ENCODE measurements at regions not wholly inside any gene's neighbourhood (a gene's known extent, or its start where the extent isn't known, plus 50 kb on each side); places are given as distances from the start of the nearest gene placed in this dataset.

DNA sequence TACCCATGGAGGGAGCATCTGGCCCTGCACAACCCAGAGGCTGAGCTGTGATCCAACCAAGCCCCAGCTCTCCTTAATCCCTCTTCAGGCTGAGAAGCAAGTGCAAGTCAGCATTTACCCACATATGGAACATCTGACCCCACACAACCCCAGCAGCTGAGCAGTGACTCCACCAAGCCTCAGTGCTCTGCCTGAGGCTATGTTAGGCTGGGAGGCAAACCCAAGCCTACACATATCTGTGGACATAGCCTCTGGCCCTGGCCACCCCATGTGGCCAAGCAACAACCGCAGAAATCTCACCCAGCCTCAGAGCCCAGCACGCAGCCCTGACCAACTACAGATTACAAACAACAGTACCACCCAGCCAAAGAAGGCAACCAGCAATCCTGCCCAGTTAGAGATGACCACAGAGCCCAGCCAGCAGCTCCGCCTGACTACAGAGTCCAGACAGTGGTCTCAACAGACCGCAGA lies 142.8 kb downstream of the NUAK1 start:
- TF ChIP-seq, protein P1, sequence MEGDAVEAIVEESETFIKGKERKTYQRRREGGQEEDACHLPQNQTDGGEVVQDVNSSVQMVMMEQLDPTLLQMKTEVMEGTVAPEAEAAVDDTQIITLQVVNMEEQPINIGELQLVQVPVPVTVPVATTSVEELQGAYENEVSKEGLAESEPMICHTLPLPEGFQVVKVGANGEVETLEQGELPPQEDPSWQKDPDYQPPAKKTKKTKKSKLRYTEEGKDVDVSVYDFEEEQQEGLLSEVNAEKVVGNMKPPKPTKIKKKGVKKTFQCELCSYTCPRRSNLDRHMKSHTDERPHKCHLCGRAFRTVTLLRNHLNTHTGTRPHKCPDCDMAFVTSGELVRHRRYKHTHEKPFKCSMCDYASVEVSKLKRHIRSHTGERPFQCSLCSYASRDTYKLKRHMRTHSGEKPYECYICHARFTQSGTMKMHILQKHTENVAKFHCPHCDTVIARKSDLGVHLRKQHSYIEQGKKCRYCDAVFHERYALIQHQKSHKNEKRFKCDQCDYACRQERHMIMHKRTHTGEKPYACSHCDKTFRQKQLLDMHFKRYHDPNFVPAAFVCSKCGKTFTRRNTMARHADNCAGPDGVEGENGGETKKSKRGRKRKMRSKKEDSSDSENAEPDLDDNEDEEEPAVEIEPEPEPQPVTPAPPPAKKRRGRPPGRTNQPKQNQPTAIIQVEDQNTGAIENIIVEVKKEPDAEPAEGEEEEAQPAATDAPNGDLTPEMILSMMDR (IDR thresholded peaks at IDR 0.05): no peak
- Histone ChIP-seq H3K9me3 (no peaks in the 10 kb centered on the region), H3K4me3 (no peak overlapping the region), H3K36me3 (ENCODE audit: low read depth) (no peaks in the 10 kb centered on the region), H3K4me1 (ENCODE audit: low read depth) (no peaks in the 10 kb centered on the region)
- intact Hi-C loops (cut with DNase I, micrococcal nuclease): no loop called here
- no peak for ATAC-seq
- DNase-seq: no peak

DNA sequence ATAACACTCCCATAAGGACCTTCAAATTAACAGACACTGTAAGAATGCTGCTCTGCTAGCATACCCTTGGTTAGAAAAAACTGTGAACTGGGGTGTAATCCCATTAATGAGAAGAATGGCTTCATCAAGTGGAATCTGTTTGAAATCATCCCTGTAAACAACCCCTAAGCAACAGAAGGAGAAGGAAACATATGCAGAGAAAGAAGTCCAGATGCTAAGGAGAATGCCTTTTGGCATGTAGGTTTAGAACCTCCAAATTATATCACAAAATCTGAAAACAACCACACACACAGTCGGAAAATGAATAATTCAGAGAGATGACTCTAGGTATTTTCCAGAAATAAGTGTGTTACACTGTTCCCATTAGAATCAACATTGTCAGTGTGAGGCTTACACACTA lies 140.2 kb downstream of the NUAK1 start:
- Histone ChIP-seq H3K36me3 (ENCODE audit: low read depth) (no peaks in the 10 kb centered on the region), H3K4me1 (ENCODE audit: low read depth) (no peaks in the 10 kb centered on the region), H3K4me3 (no peak overlapping the region), H3K9me3 (no peaks in the 10 kb centered on the region)
- no peak for DNase-seq
- ATAC-seq: no peak
- intact Hi-C loops (cut with DNase I, micrococcal nuclease): no loop called here
- TF ChIP-seq, protein P1 (IDR thresholded peaks at IDR 0.05): no peak

DNA sequence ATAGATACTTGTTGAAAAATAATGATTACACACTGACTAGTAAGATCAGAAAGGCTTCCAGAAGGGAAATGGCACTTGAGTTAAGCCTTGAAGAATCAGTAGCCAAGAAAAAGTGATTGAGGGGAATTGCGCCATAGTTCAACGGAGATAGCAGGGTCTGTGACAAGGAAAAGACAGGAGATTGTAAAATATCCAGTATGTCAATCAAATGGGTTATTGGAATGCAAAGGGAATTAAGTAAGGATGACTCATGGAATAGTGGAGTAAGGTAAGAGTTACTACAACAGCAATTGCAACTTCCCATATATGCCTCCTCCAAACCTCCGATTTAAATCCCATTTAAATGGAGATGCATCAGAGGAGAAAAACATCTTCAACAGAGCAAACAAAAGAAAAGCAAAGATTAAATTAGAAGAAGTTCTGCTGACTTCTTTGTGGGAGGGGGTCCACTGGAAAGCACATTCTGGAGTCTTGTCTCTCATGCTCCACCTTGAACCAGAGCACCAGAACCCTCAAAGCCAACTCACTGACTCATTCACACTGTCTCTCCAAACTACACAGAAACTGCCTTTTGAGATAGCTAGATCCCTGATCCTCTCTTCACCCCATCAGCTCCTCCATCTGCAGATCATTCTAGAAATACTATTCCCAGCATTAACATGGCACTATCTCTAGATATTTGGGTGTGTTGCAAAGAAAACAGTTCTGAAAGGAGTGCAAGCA lies 138.2 kb downstream of the NUAK1 start:
- H3K4me1 ChIP-seq (ENCODE audit: low read depth): no peaks in the 10 kb centered on the region
- intact Hi-C loops (cut with DNase I, micrococcal nuclease): no loop called here
- no peak for ATAC-seq
- DNase-seq: no peak
- H3K36me3 ChIP-seq (ENCODE audit: low read depth): no peaks in the 10 kb centered on the region
- H3K4me3 ChIP-seq: no peak overlapping the region
- TF ChIP-seq, protein P1 (IDR thresholded peaks at IDR 0.05): no peak
- H3K9me3 ChIP-seq: no peaks in the 10 kb centered on the region

DNA sequence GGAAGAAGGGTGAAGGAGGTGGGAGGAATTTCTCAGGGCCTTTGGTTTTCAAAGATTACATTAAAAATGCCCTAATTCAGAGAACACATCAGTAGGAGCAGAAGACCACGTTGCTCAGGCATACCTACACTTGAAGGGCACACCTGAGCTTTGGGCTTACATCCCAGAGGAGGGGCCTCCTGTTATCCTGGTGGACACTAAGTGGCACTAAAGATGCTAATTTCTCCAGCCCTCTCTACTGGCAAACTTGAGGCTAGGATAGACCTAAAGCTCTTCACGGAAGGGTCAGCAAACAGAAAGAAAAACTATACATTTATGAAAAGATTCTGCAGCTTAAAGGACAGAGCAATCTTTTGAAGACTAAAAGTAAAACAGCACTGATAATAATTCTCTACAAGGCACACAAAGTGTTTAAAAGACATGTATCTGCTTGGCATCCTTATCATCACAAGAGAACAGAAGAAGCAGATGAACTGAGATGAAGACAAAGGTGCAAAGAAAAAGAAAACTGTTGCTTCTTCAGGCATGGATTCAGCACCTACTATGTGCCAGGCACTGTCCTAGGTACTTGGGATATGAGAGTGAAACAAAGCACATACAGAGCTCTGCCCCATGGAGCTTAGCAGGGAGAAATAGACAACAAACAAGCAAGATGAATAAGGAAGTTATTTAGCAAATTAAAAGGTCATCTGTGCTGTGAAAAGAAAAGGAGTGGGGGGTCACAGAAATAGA lies 137.5 kb downstream of the NUAK1 start:
- no peaks in the 10 kb centered on the region for H3K9me3 ChIP-seq
- no peaks in the 10 kb centered on the region for H3K36me3 ChIP-seq (ENCODE audit: low read depth)
- H3K4me1 ChIP-seq (ENCODE audit: low read depth): no peaks in the 10 kb centered on the region
- TF ChIP-seq, protein P1 (IDR thresholded peaks at IDR 0.05): no peak
- DNase-seq (no peak), ATAC-seq (no peak)
- intact Hi-C loops (cut with DNase I, micrococcal nuclease): no loop called here
- H3K4me3 ChIP-seq: no peak overlapping the region

DNA sequence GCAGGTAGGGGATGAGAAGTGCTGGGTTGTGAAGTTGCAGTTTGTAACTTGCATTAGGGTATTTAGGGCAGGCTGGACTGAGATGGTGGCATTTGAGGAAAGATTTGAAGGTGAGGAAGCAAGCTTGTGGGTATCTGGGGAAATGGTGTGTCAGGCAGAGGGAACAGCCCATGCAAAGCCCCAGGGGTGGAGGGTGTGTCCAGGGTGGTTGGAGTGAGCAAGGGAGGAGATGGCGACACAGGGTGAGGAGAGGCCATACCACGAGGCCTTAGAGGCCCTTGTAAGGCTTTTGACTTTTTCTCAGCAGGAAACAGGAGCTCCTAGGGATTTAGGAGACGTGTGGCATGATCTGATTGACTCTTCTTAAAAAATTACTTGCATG lies 136.9 kb downstream of the NUAK1 start:
- no peak for ATAC-seq
- Histone ChIP-seq H3K36me3 (ENCODE audit: low read depth) (no peaks in the 10 kb centered on the region), H3K4me1 (ENCODE audit: low read depth) (no peaks in the 10 kb centered on the region), H3K4me3 (no peak overlapping the region), H3K9me3 (no peaks in the 10 kb centered on the region)
- intact Hi-C loops (cut with DNase I, micrococcal nuclease): no loop called here
- no peak for DNase-seq
- TF ChIP-seq, protein P1 (IDR thresholded peaks at IDR 0.05): no peak

Measured in mucosa of descending colon (tissue), 3 donors.